B cell (primary cell): ENCODE measurements at regions not wholly inside any gene's neighbourhood (a gene's known extent, or its start where the extent isn't known, plus 50 kb on each side); places are given as distances from the start of the nearest gene placed in this dataset.

Experiments
- ATAC-seq: fragments of 200-7000 bp; cut with Tn5 transposase; one replicate; pipeline ENCODE4 v1.10.0; 2021; ENCODE audit warnings: low read depth, mild to moderate bottlenecking, moderate number of reproducible peaks, moderate library complexity
- CTCF ChIA-PET: fragments of 350-600 bp; sonication (Branson Sonifier 250); formaldehyde crosslinking; loops from one replicate; lab custom pipeline; 2021; ENCODE audit warnings: antibody characterized with exemption, inconsistent platforms; lab: Charles Lee
- POLR2A ChIA-PET: fragments of 350-600 bp; sonication (Branson Sonifier 250); formaldehyde crosslinking; loops from one replicate; lab custom pipeline; 2021; ENCODE audit warnings: antibody characterized with exemption; lab: Charles Lee
- DNase-seq: peaks from one replicate; pipeline ENCODE4 v3.0.0; 2013
- H2AFZ ChIP-seq: 2 replicates; pipeline ENCODE4 v1.6.1; 2012; ENCODE audit warnings: mild to moderate bottlenecking, low read depth, low read length; ENCODE audit not compliant: insufficient read depth, poor library complexity, severe bottlenecking
- H3K27ac ChIP-seq, 2 donors: 1 replicate in 1 of 2; 2 replicates in 1 of 2; pipeline ENCODE4 v1.5.1; 2012 to 2013; ENCODE audit warnings: low read length in 2 of 2, mild to moderate bottlenecking in 2 of 2, moderate library complexity in 1 of 2
- H3K27me3 ChIP-seq, 4 experiments: fragments of 200-600 bp in 1 of 4; sonication (generic) in 1 of 4; replicated peaks in 1 of 4; 1 replicate in 2 of 4; 2 replicates in 2 of 4; pipeline versions ENCODE4 v1.6.1 to v1.7.0; 2013 to 2016; ENCODE audit warnings: low read length in 3 of 4, mild to moderate bottlenecking in 2 of 4, mixed read lengths in 1 of 4, moderate library complexity in 1 of 4; ENCODE audit not compliant: insufficient read depth in 4 of 4, control insufficient read depth in 3 of 4; ENCODE audit errors: control extremely low read depth in 1 of 4
- H3K36me3 ChIP-seq, 2 experiments: replicated peaks in 1 of 2; 1 replicate in 1 of 2; 2 replicates in 1 of 2; pipeline versions ENCODE4 v1.6.1 to v1.7.1; 2013; ENCODE audit warnings: low read length in 1 of 2; ENCODE audit not compliant: insufficient read depth in 2 of 2, control insufficient read depth in 1 of 2; ENCODE audit errors: control extremely low read depth in 1 of 2, extremely low read depth in 1 of 2
- H3K4me1 ChIP-seq, 2 donors: fragments of 200-600 bp in 1 of 2; sonication (generic) in 1 of 2; 1 replicate in 1 of 2; 2 replicates in 1 of 2; pipeline versions ENCODE4 v1.5.1 to v1.6.1; 2013 to 2017; ENCODE audit warnings: low read length in 2 of 2; ENCODE audit not compliant: control insufficient read depth in 2 of 2, insufficient read depth in 2 of 2
- H3K4me2 ChIP-seq: replicated peaks from 2 replicates; pipeline ENCODE3; 2012; ENCODE audit warnings: mild to moderate bottlenecking, low read depth, low read length; ENCODE audit not compliant: poor library complexity, severe bottlenecking
- H3K4me3 ChIP-seq, 5 experiments: fragments of 200-600 bp in 1 of 5; sonication (generic) in 1 of 5; 1 replicate in 3 of 5; 2 replicates in 2 of 5; pipeline versions ENCODE4 v1.5.1 to v1.7.0; 2011 to 2016; ENCODE audit warnings: low read length in 4 of 5, mild to moderate bottlenecking in 4 of 5, low read depth in 2 of 5, control low read depth in 1 of 5, moderate library complexity in 1 of 5; ENCODE audit not compliant: insufficient read depth in 1 of 5; ENCODE audit errors: control extremely low read depth in 1 of 5, extremely low read depth in 1 of 5
- H3K79me2 ChIP-seq: fragments of 200-600 bp; sonication (generic); one replicate; pipeline ENCODE4 v1.6.0; 2016; ENCODE audit warnings: low read length; ENCODE audit not compliant: control insufficient read depth, insufficient read depth
- H3K9ac ChIP-seq: fragments of 200-600 bp; sonication (generic); 2 replicates; pipeline ENCODE4 v1.6.1; 2017; ENCODE audit warnings: mild to moderate bottlenecking, low read length, moderate library complexity
- H3K9me3 ChIP-seq, 3 donors: one replicate each; pipeline versions ENCODE4 v1.6.1 to v1.7.1; 2013; ENCODE audit warnings: low read length in 2 of 3; ENCODE audit not compliant: control insufficient read depth in 2 of 3, insufficient read depth in 1 of 3; ENCODE audit errors: control extremely low read depth in 1 of 3
- H4K20me1 ChIP-seq: 2 replicates; pipeline ENCODE4 v1.6.0; 2012; ENCODE audit warnings: mild to moderate bottlenecking, low read length; ENCODE audit not compliant: insufficient read depth, control insufficient read depth, poor library complexity, severe bottlenecking
- H3K27ac Mint-ChIP-seq: one replicate; pipeline ENCODE4 v1.8.0; 2021; ENCODE audit warnings: mixed read lengths
- H3K27me3 Mint-ChIP-seq: one replicate; pipeline ENCODE4 v1.8.0; 2021; ENCODE audit warnings: mixed read lengths
- H3K4me1 Mint-ChIP-seq: one replicate; pipeline ENCODE4 v1.8.0; 2021; ENCODE audit warnings: mixed read lengths
- H3K4me3 Mint-ChIP-seq: one replicate; pipeline ENCODE4 v1.8.0; 2021; ENCODE audit warnings: mixed read lengths
- H3K9me3 Mint-ChIP-seq: one replicate; pipeline ENCODE4 v1.8.0; 2022; ENCODE audit warnings: mixed read lengths; ENCODE audit not compliant: insufficient read depth
- EZH2 ChIP-seq: IDR thresholded peaks from 2 replicates; pipeline ENCODE4 v1.6.1; 2012; ENCODE audit warnings: borderline replicate concordance, low read depth, mild to moderate bottlenecking, moderate library complexity, low read length; ENCODE audit not compliant: insufficient read depth, poor library complexity, severe bottlenecking
- WGBS: methylation state at CpG from one replicate; pipeline ENCODE4 v1.1.5; 2013; ENCODE audit warnings: missing lambda C conversion rate; ENCODE audit not compliant: insufficient coverage; 5-methylcytosine and 5-hydroxymethylcytosine counted together
- intact Hi-C: fragments of 100-400 bp; cut with micrococcal nuclease; formaldehyde crosslinking; loops from one replicate; pipeline ENCODE4 v1.10.0; 2022
- TF ChIP-seq, protein P1 (sequence below): fragments of 200-600 bp; IDR thresholded peaks from one replicate; pipeline ENCODE4 v1.8.0; 2022; ENCODE audit warnings: antibody characterized with exemption, mild to moderate bottlenecking

GRCh38 chr3:147244397-147244796 lies 161.9 kb downstream of the ZIC4 start:
- Mint-ChIP-seq H3K4me3 (no peak overlapping the region), H3K27me3 (no peaks in the 10 kb centered on the region), H3K4me1 (no peaks in the 10 kb centered on the region), H3K9me3 (peaks cover 3% of the 10 kb centered on the region), H3K27ac (no peak overlapping the region)
- Histone ChIP-seq H3K9ac (no peak overlapping the region), H3K4me1 (no peaks in the 10 kb centered on the region), H4K20me1 (no peaks in the 10 kb centered on the region), H3K79me2 (no peaks in the 10 kb centered on the region), H2AFZ (no peak overlapping the region), H3K9me3 (peaks cover 0 to 7% (median 0%) of the 10 kb centered on the region in 3 donors), H3K36me3 (no peaks in the 10 kb centered on the region), H3K27me3 (no peaks in the 10 kb centered on the region), H3K4me2 (no peak overlapping the region), H3K4me3 (no peak overlapping the region), H3K27ac (no peak overlapping the region)
- intact Hi-C loops: no loop called here
- no peak for DNase-seq
- TF ChIP-seq, protein P1, sequence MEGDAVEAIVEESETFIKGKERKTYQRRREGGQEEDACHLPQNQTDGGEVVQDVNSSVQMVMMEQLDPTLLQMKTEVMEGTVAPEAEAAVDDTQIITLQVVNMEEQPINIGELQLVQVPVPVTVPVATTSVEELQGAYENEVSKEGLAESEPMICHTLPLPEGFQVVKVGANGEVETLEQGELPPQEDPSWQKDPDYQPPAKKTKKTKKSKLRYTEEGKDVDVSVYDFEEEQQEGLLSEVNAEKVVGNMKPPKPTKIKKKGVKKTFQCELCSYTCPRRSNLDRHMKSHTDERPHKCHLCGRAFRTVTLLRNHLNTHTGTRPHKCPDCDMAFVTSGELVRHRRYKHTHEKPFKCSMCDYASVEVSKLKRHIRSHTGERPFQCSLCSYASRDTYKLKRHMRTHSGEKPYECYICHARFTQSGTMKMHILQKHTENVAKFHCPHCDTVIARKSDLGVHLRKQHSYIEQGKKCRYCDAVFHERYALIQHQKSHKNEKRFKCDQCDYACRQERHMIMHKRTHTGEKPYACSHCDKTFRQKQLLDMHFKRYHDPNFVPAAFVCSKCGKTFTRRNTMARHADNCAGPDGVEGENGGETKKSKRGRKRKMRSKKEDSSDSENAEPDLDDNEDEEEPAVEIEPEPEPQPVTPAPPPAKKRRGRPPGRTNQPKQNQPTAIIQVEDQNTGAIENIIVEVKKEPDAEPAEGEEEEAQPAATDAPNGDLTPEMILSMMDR: no peak
- CTCF ChIA-PET: no interaction called here
- no peak for ATAC-seq
- POLR2A ChIA-PET: no interaction called here

DNA sequence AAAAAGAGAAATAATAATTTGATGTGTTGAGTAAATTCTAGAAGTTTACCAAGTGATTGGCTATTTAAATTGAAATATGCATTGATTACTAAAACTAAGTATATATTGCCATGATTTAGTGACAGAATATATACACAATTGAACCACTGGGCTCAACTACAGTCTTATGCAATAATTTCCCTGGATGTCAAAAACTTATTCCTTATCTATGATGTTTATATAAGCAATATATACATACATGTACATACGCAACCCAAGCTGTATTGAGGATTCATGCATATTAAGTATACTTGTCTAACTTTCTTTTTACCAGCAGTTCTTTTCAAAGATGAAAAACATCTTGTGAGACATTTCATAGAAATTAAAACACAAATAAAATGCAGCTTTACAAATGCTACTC lies 165.8 kb downstream of the ZIC4 start:
- Histone ChIP-seq H3K27me3 (no peaks in the 10 kb centered on the region), H3K4me2 (no peak overlapping the region), H3K79me2 (no peaks in the 10 kb centered on the region), H2AFZ (no peak overlapping the region), H3K27ac (no peak overlapping the region), H3K4me3 (no peak overlapping the region), H4K20me1 (no peaks in the 10 kb centered on the region), H3K36me3 (no peaks in the 10 kb centered on the region), H3K9me3 (peaks cover 0 to 4% (median 0%) of the 10 kb centered on the region in 3 donors), H3K4me1 (no peaks in the 10 kb centered on the region), H3K9ac (no peak overlapping the region)
- CTCF ChIA-PET: no interaction called here
- DNase-seq: no peak
- WGBS: no CpG with 5 or more reads among the region's 1 CpG
- Mint-ChIP-seq H3K27me3 (no peaks in the 10 kb centered on the region), H3K9me3 (no peaks in the 10 kb centered on the region), H3K4me3 (no peak overlapping the region), H3K4me1 (no peaks in the 10 kb centered on the region), H3K27ac (no peak overlapping the region)
- TF ChIP-seq, protein P1: no peak
- TF ChIP-seq EZH2: no peak
- ATAC-seq: no peak
- POLR2A ChIA-PET: no interaction called here
- intact Hi-C loops: no loop called here
